NCI-H1092 (cell line): ENCODE measurements at regions not wholly inside any gene's neighbourhood (a gene's known extent, or its start where the extent isn't known, plus 50 kb on each side); places are given as distances from the start of the nearest gene placed in this dataset.

Experiments
- DNase-seq: peaks from one replicate; lab custom pipeline; 2025; lab: John Stamatoyannopoulos, UW

DNA sequence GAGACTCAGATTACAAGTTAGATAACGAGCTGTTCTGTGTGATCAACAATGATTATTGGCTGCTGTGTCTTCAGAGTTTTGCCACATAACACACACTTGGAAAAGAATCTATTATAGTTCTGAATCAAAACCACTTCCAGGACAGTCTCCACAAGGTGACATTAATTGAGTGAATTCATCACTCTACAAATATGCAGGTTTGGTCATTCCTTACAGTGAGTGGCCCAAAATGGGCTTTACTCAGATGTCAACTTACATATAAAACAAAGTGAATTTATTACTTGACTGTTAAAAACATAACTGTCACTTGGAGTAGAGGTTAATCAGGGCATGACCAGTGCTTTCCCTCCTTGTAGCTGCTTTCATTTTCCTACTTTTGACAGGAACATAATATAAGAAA lies 984.3 kb downstream of the REEP3 start:
- DNase-seq, result no peak

DNA sequence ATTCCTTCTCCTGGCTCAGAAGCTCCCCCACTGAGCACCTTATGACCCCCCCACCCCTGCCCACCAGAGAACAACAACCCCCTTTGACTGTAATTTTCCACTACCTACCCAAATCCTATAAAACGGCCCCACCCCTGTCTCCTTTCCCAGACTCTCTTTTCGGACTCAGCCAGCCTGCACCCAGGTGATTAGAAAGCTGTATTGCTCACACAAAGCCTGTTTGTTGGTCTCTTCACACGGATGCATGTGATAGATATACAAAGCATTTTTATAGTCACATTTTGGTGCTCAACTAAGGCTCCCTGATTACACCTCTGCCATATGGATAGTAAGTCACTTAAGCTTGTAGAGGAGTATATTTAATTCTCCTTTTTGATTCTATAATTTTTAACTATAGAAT lies 985.8 kb downstream of the REEP3 start:
- DNase-seq, result no peak

DNA sequence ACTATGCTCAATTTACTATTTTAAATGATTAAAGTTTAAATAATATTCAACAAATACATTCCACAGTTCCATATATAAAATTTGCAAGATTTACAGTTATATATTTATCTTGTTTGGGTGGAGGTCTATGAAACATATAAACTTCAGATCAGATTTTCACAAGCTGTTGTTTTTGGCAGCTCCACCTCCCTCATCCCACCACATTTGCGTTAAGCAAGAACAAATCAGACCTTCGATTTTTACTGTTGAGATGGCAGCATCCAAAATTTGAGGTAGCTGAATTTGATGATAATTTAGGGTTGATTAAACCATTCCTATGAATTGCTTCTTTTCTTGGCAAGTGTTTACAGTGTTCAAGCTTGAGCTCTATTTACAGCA lies 986.4 kb downstream of the REEP3 start:
- DNase-seq, result no peak

DNA sequence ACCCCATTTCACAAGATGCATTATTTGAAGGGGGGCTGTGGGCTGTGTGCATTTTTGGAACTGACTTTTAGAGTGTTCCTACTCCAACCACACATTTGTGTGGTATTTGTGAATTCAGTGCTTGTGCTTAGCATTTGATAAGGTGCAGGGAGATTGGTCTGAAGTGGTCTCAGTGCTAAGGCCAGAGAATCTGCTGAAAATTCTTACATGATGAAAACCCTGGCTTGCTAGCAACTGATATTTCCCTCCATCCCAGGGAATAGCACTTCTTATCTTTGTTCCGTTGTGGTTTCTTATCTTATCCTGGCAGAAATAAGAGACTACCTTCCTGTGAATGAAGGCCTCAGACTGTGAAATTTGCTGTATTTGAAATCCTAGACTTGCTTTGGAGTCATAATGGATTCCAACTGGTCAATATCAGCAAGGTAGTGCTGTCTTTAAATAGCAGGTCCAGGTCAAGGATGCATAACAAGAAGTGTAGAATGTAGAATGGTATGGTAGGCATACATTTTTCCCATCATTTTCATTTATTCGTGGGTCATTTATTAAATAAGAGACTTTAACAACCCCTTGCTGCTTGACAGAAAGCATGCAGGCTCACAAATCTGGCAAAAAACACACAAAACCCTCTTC lies 986.9 kb downstream of the REEP3 start:
- no peak for DNase-seq

DNA sequence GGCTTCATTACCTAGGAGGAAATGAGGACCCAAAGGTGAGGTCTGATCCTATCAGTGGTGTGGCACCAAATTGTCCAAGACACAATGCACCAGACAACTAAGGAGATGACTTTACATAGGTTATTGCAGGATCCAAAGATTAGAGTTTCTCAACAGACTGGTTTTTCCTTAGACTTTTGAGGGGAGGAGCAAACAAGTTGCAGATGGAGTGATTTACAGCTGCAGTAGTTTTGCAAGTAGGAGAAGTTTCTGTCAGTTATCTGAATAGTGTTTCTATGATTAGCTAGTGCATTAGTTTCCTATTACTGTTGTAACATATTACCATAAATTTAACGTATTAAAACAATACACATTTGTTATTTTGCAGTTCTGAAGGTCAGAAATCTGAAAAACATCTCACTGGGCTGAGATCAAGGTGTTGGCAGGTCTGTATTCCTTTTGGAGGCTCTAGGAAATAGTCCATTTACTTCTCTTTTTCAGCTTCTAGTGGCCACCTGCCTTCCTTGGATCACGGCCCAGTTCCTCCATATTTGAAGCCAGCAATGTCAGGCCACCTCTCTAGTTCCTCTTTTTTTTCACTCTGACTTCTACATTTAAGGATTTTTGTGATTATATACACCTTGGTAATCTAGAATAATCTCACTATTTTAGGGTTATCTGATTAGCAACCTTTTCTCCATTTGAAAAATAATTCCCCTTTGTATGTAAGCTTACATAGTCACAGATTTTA lies 994.9 kb downstream of the REEP3 start:
- DNase-seq, result peak; percentile 30

DNA sequence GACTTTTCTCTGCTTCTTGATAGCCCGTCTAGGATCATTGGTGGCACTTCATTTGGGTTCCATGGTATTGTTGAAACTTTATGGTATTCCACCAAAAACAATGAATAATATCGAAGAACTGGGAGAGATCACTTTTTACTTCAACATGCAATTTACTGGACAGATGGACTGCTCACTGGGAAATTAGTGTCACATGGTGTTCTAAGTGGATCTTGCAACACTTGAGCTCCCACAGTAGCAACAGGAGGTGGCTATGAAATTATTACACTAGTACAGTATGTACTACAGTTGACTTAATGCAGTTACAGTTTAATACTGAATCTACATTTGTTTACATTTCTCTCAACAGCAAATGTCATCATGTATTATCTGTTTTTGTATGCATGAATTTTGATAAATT lies 997.3 kb downstream of the REEP3 start:
- no peak for DNase-seq

DNA sequence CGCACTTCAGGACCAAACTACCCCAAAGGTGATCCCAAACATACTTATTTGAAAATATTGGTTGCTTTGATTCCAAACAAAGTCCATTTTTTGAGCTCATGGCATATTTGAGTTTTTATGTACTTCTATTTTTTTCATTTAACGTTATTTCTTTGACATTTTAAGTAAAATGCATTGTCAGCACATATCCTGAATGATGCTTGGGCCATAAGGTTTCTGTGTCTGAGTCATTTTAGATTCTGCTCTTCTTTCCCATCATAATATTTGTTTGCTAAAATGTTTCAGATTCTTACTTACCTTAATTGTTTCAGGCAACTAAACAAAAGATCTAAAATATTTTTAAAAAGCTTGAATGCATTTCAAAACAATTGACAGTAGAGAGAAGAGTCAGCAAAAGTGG lies 998.2 kb downstream of the REEP3 start:
- no peak for DNase-seq

DNA sequence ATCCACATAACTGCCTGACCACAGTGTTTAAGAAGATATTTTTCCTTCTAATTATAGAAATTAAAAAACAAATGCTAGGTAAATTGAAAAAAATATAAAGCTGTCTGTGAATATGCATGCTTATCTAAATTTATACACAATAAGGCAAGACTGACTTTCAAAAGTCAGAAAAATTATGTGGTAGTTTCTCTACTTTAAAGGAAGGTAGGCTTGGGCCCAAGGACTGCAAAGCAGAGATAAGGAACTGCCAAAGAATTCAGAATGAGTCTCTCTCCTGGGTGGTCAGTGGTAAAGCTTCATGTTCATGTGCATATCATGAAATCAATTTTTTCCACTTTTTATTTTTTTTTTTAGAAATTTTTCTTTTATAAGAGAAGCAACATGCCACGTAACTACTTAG lies 998.6 kb downstream of the REEP3 start:
- no peak for DNase-seq

DNA sequence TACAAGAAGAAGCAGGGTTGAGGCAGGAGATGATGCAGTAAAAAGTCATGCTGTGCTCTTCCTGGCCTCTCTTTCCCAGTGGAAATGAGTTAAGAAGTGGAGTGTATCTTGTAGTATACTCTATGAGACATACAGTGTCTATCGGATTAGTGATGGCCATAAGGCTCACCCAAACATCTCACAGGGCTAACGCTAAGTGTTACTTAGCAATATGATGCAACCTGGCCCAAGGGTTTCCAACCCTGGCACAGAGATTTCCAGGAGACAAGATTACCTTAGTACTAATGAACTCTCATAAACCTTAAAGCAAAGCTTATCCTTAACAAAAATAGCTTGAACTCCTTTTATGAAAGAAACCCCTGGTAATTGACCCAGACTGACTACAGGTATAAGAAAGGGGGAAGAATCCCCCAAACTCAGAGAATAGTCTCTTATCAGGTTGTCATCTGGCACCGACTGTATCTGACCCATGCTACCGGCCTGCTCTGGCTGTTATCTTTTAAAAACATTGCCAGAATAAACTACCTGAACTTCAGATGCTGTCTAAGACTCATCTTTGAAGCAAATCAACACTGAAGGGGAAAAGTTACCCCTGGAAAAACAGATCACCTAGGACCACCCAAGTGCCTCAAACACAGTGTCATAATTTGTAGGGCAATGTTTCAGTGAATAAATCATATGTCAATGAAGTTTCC lies 1002.0 kb downstream of the REEP3 start:
- DNase-seq, result no peak

DNA sequence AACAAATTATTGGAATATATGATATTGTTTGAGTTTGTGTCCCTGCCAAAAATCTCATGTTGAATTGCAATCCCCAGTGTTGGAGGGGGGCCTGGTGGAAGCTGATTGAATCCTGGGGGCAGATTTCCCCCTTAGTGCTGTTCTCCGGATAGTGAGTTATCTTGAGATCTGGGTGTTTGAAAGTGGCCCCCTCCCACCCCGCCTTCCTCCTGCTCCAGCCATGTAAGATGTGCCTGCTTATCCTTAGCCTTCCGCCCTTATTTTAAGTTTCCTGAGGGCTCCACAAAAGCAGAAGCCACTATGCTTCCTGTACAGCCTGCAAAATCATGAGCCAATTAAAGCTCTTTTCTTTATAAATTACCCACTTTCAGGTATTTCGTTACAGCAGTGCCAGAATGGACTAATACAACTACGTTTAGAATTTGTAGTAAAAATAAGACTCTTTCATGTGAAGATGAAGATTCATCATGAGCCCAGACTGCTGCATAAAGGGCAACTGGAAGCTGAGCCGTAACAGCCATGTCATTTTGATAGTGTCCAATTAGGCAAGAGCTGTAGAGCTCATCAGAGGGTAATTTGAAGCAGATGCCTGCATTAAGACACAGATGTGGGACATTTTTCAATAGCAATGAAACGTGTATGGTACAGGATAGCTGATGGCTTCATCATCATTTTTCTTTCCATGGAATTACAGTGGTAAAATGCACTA lies 1007.2 kb downstream of the REEP3 start:
- no peak for DNase-seq

DNA sequence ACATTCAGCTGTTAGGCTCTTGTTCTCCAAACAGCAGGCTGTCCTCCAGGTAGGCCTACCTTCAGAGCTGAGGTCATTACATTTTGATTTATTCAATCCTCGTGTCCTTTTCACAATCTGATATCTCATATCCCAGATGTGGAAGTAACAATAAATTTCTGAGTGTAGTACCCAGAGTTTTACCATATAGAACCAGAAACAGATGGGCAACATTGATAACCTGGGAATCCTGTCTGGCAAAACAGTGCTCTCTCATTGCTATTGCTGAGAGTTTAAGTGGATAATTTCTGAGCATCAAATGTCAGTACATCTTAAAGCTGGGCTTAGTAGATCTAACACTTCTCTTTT lies 1007.8 kb downstream of the REEP3 start:
- no peak for DNase-seq

DNA sequence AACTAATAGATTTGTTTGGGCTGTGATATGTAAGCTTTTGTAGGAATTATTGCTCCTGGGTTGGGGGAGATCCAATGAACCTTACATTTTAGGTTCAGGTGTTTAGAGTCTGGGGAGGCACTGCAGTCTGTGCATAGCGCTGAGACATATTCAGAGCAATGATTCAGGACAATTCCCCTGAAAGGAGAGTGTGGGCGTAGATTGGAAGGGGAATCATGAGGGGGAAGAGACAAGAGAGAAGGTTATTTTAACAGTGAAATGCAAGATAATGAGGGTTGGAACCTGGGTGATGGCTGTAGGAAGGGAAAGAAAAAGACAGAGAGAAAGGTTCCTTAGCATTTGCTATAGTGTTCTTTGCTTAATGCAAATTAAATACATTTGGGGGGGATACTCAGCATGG lies 1013.4 kb downstream of the REEP3 start:
- no peak for DNase-seq

DNA sequence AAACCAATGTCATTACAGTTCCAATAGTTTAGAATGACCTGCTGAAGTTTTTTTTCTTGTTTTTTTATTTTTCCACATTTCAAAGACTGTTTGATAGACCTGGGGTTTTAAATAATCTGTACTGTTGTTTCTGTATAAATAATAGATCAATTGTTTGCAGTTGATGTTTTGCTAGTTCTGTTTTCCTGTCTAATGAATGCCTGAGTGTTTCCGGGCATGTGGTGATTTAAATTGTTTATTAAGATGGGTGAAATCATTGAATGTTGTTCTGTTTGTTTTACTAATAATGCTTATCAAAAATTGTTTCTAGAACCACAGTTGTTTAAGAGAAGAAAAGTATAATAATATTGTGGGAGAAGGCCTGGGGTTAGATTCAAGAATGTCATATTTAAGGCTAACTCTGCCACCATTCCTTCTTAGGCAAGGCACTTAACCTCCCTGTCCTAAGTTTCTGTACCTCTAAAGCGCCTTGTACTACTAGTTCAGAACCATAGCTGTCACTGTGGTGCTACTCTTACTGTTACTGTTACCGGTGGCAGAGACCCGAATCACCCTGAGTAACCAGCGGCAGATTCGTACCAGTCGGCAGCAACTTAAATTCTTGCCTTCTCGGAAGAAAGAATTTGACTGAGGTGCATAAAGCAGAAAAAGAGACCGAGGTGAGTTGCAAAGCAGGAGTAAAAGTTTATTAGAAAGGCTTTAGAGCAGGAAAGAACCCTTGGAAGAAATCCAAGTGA lies 1014.1 kb downstream of the REEP3 start:
- DNase-seq, result no peak

DNA sequence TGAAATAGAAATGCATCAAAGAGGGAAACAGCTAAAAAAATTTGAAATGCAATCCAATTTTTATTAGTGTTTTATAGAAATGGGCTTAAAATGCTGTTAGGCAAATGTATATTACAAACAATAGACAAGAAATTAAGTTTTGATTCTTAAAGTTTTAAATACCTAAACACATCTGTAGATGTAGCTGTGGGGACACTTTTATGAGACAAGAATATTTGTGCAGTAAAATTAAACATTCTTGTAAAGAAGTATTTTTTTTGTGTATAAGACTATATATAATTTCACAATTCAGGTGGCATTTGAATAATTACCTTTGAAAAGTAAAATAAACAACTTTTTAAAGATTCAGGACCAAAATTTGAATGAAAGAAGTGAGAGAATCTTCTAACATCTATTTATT lies 1015.9 kb downstream of the REEP3 start:
- DNase-seq, result no peak

DNA sequence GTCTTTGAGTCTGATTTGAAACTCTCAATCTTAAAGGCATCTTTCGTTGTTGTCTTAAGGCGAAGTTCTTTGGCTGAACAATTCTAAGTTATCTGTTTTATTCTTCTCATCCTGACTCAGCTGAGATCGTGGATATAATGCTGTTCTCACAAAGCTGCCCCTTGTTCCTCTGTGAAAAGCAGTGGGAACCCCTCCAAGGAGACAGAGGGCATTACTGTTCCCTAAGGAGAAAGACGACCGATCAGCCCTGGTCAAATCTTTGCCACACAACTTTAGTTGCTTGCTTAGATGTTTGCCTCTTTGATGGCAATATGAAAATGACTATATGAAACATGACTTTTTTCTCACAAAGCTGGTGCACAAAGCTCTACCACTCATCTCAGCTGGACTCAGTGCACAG lies 1016.7 kb downstream of the REEP3 start:
- no peak for DNase-seq

DNA sequence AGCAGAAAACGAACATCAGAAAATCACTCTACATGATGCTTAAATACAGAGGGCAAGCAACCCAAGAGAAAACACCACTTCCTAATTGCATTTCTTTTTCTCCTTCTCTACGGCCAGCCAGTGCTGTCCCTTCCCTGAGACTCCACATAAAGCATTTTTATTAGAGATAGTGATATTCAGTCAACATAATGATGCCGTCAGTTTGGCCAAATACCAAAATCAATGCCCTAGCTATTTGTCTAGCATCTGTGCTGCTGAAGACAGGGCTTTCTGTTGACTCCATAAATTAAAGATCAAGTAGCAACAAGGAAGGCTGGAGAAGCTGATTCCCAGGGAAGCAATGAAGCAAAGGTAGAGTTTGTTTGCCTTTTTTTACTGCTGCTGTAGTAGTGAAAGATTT lies 1024.9 kb downstream of the REEP3 start:
- DNase-seq, result no peak

DNA sequence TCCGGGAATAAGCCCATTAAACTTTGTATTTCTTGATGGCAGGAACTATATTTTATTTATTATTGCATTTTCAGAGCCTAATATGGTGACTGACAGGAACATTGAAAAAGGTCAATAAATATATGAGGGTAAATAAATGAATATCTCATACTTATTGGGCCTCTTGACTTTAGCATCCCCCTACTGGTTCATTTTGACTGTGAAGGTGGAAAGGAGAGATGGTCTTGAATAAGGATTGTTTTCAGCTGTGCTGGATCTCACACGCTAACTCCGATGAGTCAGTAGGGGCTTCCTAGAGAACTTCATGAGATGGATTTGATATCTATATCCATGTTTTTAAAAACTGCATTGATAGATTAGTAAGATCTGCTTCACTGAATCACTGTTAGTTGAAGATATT lies 1026.0 kb downstream of the REEP3 start:
- DNase-seq, result no peak

DNA sequence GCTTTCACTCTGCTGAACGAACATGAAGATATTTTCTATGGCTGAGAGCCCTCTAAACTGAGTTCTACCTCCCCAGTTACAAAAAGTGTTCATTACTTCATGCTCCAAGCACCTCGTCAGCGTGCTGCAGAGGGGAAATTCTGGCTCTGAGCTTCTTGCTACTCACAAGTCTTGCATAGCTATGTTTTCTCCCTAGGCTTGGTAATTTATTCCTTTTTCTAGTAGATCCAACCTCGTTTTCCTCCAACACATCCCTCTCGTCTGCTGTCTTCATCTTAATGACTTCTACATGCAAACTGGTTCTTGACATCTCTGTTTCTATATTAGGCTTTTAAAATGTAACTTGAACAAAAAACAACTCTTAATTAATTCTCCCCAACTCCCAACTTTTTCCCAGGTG lies 1034.5 kb downstream of the REEP3 start:
- no peak for DNase-seq

DNA sequence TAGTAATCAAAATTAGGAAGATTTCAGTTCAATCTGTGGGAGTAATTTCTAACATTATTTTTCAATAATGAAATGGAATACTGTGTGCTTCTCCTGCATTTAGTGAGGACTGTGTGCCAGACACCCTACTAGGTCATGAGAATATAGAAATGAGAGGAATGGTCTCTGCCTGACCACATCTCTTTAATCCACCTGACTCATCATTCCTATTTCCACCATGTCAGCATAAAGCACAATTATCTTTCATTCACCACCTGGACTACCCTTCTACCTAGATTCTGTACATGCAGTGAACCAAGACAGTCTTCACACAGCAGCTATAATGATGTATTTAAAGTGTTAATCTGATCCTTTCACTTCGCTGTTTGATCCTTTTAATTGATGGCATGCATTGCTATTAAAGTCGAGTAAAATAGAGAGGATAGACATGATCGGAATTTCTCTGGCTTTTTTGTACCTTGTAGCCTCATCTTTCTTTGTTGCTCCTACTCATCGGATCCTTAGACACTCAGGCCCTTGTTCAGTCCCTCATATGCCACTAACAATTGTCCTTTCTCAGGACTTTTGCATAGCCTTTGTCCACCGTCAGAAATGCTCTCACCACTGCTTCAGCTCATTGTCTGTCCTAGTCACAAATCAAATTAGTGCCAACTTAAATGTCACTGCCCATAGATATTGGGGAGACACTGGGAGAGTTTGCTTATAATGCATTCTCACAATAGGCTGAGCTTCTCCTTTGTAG lies 1037.1 kb downstream of the REEP3 start:
- no peak for DNase-seq

DNA sequence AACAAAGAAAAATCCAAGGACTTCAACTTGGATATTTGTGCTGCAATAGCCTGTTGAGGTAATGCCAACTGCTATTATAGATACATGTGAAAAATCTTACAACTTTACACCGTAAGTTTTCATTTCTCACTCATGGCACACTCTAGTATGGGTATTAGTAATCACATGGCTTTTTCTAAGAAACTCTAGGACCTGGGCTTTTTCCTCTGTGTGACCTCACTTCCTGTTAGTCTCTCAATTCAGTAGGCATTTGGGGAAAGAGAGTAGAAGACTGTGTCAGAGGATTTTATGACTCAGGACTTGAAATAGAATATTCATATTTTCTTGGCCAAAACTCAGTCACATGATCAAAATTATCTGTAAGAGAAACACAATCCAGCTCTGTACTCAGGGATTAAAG lies 1049.9 kb downstream of the REEP3 start:
- no peak for DNase-seq

DNA sequence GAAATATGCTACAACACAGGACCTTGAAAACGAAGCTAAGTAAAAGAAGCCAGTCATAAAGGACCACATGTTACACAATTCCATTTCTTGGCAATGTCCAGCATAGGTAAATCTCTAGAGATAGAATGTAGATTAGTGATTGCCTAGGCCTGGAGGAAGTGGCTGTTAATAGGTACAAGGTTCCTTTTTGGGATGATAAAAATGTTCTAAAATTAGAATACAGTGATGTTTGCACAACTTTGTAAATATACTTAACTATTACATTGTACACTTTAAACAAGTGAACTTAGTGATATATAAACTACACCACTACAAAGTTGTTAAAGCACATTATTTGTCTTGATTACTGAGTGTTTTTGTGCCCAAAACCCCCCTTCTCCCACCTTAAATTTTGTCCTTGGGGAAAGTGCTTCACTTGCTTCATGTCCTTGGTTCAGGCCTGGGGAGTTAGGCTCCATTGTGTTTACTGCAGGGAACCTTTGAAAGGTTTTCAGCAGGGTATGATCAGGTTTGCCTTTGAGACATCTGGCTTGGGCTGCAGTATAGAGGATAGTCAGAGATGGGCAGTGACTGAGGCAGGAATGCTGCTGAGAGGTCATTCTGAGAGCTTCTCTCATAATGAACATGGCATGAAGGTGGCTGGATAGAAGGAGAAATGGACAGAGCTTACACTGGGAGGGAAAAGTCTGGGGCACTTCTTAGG lies 1052.6 kb downstream of the REEP3 start:
- no peak for DNase-seq
